GM18498 (cell line): ENCODE measurements at regions not wholly inside any gene's neighbourhood (a gene's known extent, or its start where the extent isn't known, plus 50 kb on each side); places are given as distances from the start of the nearest gene placed in this dataset.
A peak's percentile ranks its signal among the peaks of the same experiment; 100 is the strongest.

ENCODE experiments used
- ATAC-seq: cut with Tn5 transposase; IDR thresholded peaks from one replicate; pipeline ENCODE4 v1.9.1; 2021; ENCODE audit warnings: mild to moderate bottlenecking, moderate library complexity; ENCODE audit not compliant: unreplicated experiment

GRCh38 chr3:167898091-167898490, 162.6 kb downstream of the SERPINI1 start:
- no peak for ATAC-seq

- ATAC-seq, result no peak
Observed at GRCh38 chr3:167895684-167896083, 160.2 kb downstream of the SERPINI1 start.

- ATAC-seq, result no peak
Observed at GRCh38 chr3:167895178-167895577, 159.7 kb downstream of the SERPINI1 start.

GRCh38 chr3:167892205-167892604, 156.7 kb downstream of the SERPINI1 start:
- no peak for ATAC-seq

- ATAC-seq, result no peak
Observed at GRCh38 chr3:167887096-167887495, 151.6 kb downstream of the SERPINI1 start.

- no peak for ATAC-seq
Observed at GRCh38 chr3:167886690-167887089, 151.2 kb downstream of the SERPINI1 start.

- no peak for ATAC-seq
Observed at GRCh38 chr3:167885277-167885676, 149.8 kb downstream of the SERPINI1 start.

GRCh38 chr3:167884481-167884880, 149.0 kb downstream of the SERPINI1 start:
- ATAC-seq, result no peak

- no peak for ATAC-seq
Observed at GRCh38 chr3:167883452-167883851, 147.9 kb downstream of the SERPINI1 start.

GRCh38 chr3:167882057-167882667, 146.6 kb downstream of the SERPINI1 start:
- peak; percentile 90 for ATAC-seq

- no peak for ATAC-seq
Observed at GRCh38 chr3:167880183-167880582, 144.7 kb downstream of the SERPINI1 start.

- no peak for ATAC-seq
Observed at GRCh38 chr3:167876620-167877281, 141.2 kb downstream of the SERPINI1 start.
